ENCODE measurements at regions not wholly inside any gene's neighbourhood (a gene's known extent, or its start where the extent isn't known, plus 50 kb on each side); places are given as distances from the start of the nearest gene placed in this dataset.

- H3K4me1 ChIP-seq (ENCODE audit: control insufficient read depth in 1 of 2, insufficient read depth in 2 of 2, low read depth in 1 of 2, low read length in 1 of 2) = no peaks in the 10 kb centered on the region; a peak in 1 of 4 replicates
- no peaks in the 10 kb centered on the region for H3K27me3 ChIP-seq (ENCODE audit: insufficient read depth)
- no peak for DNase-seq
- CTCF ChIA-PET = no interaction called here
- no peak overlapping the region for H3K27ac ChIP-seq (ENCODE audit: low read depth in 2 of 2, low read length in 1 of 2)
- no peak overlapping the region for H3K4me2 ChIP-seq
- no peaks in the 10 kb centered on the region for H3K36me3 ChIP-seq (replicated peaks in 1 of 2; ENCODE audit: control insufficient read depth in 1 of 2, insufficient read depth in 2 of 2, low read length in 1 of 2)
- H3K9me2 ChIP-seq = no peaks in the 10 kb centered on the region
- H3F3A ChIP-seq (replicated peaks; ENCODE audit: insufficient read depth) = no peaks in the 10 kb centered on the region
- TF ChIP-seq RFX5 (IDR thresholded peaks at IDR 0.05; ENCODE audit: low read length) (no peak), TEAD4 (IDR thresholded peaks at IDR 0.05; ENCODE audit: borderline replicate concordance, insufficient read depth) (no peak), REST (IDR thresholded peaks at IDR 0.05; ENCODE audit: low read depth, low read length) (no peak), GABPA (IDR thresholded peaks at IDR 0.05; ENCODE audit: low read depth) (no peak), MAX (IDR thresholded peaks at IDR 0.05; ENCODE audit: low read depth) (no peak), RCOR1 (IDR thresholded peaks at IDR 0.05; ENCODE audit: low read length) (no peak), SMC3 (IDR thresholded peaks at IDR 0.05; ENCODE audit: low read depth, low read length) (no peak), NRF1 (IDR thresholded peaks at IDR 0.05; ENCODE audit: low read depth, low read length) (no peak), NFIC (IDR thresholded peaks at IDR 0.05; ENCODE audit: borderline replicate concordance) (no peak), EZH2phosphoT487 (IDR thresholded peaks at IDR 0.05; ENCODE audit: borderline replicate concordance, low read depth) (no peak)
- H4K20me1 ChIP-seq (ENCODE audit: insufficient read depth) = no peaks in the 10 kb centered on the region
- no peak overlapping the region for H2AFZ ChIP-seq (ENCODE audit: low read depth)
- POLR2A ChIA-PET = no interaction called here
- H3K79me2 ChIP-seq (ENCODE audit: insufficient read depth) = no peaks in the 10 kb centered on the region
- WGBS (ENCODE audit: low lambda C conversion rate) = 41% methylated on average over 5 of the region's 5 CpGs
- H3K9ac ChIP-seq = no peak overlapping the region
- no peaks in the 10 kb centered on the region for H3K9me3 ChIP-seq
- no peak overlapping the region for H3K4me3 ChIP-seq (ENCODE audit: low read depth in 2 of 2, low read length in 1 of 2)
These were observed 157.0 kb downstream of the ASCL1 start for GRCh38 chr12:103114296-103115055.

GRCh38 chr12:103128862-103129501 is 171.5 kb downstream of the ASCL1 start:
- H3K27me3 ChIP-seq (ENCODE audit: insufficient read depth) = no peaks in the 10 kb centered on the region
- no peaks in the 10 kb centered on the region for H3K79me2 ChIP-seq (ENCODE audit: insufficient read depth)
- 29% methylated on average over 3 of the region's 3 CpGs for WGBS (ENCODE audit: low lambda C conversion rate)
- H3K36me3 ChIP-seq (replicated peaks in 1 of 2; ENCODE audit: control insufficient read depth in 1 of 2, insufficient read depth in 2 of 2, low read length in 1 of 2) = no peaks in the 10 kb centered on the region
- DNase-seq = no peak
- H3K9ac ChIP-seq = no peak overlapping the region
- no peak overlapping the region for H3K4me2 ChIP-seq
- TF ChIP-seq TCF12 (IDR thresholded peaks at IDR 0.05) (no peak), EP300 (IDR thresholded peaks at IDR 0.05; ENCODE audit: borderline replicate concordance in 1 of 2, low read depth in 1 of 2, low read length in 1 of 2) (no peak), IRF3 (IDR thresholded peaks at IDR 0.05; ENCODE audit: low read depth, low read length) (no peak), MXI1 (IDR thresholded peaks at IDR 0.05; ENCODE audit: low read depth, low read length) (no peak), TAF1 (IDR thresholded peaks at IDR 0.05; ENCODE audit: borderline replicate concordance, low read depth, low read length) (no peak), TEAD4 (IDR thresholded peaks at IDR 0.05; ENCODE audit: borderline replicate concordance, insufficient read depth) (no peak), MEF2A (IDR thresholded peaks at IDR 0.05; ENCODE audit: borderline replicate concordance, low read depth) (no peak), PBX3 (IDR thresholded peaks at IDR 0.05) (no peak), FOXJ3 (CRISPR knock-in tag; IDR thresholded peaks at IDR 0.05) (no peak), CTCF (IDR thresholded peaks at IDR 0.05) (no peak)
- H3K27ac ChIP-seq (ENCODE audit: low read depth in 2 of 2, low read length in 1 of 2) = no peak overlapping the region
- POLR2A ChIA-PET = no interaction called here
- CTCF ChIA-PET = no interaction called here
- no peak overlapping the region for H2AFZ ChIP-seq (ENCODE audit: low read depth)
- no peaks in the 10 kb centered on the region for H3F3A ChIP-seq (replicated peaks; ENCODE audit: insufficient read depth)
- H4K20me1 ChIP-seq (ENCODE audit: insufficient read depth) = no peaks in the 10 kb centered on the region
- no peaks in the 10 kb centered on the region for H3K4me1 ChIP-seq (ENCODE audit: control insufficient read depth in 1 of 2, insufficient read depth in 2 of 2, low read depth in 1 of 2, low read length in 1 of 2)
- no peaks in the 10 kb centered on the region for H3K9me2 ChIP-seq
- H3K9me3 ChIP-seq = 0 out of 2 replicates have a peak, but pooled peaks cover 3% of the 10 kb centered on the region
- no peak overlapping the region for H3K4me3 ChIP-seq (ENCODE audit: low read depth in 2 of 2, low read length in 1 of 2)
